C4-2B (cell line): ENCODE measurements at regions not wholly inside any gene's neighbourhood (a gene's known extent, or its start where the extent isn't known, plus 50 kb on each side); places are given as distances from the start of the nearest gene placed in this dataset.

ENCODE experiments used
- H3K27ac ChIP-seq: fragments of 450-650 bp; 2 replicates; pipeline ENCODE4 v1.5.1; 2017
- ZFX ChIP-seq: fragments of 450-650 bp; IDR thresholded peaks from 2 replicates; pipeline ENCODE4 v1.6.1; 2017
- TF ChIP-seq, protein P1 (sequence below): fragments of 450-650 bp; conservative IDR thresholded peaks from 2 replicates; pipeline ENCODE4 v1.5.1; 2017; ENCODE audit warnings: mild to moderate bottlenecking

DNA sequence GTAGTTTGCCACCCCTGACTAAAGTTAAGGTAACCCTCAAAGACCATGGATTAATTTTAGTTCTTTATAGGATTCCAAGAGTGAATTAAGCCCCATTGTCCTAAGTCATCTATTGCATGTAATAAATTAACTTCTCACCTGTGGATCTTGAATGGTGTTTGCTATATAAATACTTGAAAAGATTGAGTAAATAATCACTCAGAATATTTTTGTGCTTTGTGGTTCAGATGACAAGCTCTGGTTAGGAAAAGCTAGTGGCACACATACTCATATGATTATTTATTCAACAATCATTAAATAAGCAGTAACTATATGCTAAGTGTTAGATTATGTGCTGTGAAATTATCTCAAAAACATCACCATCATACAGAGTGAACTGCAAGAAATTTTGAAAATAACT, 203.2 kb downstream of the OGFRL1 start:
- TF ChIP-seq, protein P1, sequence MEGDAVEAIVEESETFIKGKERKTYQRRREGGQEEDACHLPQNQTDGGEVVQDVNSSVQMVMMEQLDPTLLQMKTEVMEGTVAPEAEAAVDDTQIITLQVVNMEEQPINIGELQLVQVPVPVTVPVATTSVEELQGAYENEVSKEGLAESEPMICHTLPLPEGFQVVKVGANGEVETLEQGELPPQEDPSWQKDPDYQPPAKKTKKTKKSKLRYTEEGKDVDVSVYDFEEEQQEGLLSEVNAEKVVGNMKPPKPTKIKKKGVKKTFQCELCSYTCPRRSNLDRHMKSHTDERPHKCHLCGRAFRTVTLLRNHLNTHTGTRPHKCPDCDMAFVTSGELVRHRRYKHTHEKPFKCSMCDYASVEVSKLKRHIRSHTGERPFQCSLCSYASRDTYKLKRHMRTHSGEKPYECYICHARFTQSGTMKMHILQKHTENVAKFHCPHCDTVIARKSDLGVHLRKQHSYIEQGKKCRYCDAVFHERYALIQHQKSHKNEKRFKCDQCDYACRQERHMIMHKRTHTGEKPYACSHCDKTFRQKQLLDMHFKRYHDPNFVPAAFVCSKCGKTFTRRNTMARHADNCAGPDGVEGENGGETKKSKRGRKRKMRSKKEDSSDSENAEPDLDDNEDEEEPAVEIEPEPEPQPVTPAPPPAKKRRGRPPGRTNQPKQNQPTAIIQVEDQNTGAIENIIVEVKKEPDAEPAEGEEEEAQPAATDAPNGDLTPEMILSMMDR = no peak
- TF ChIP-seq ZFX = no peak
- no peak overlapping the region for H3K27ac ChIP-seq

DNA sequence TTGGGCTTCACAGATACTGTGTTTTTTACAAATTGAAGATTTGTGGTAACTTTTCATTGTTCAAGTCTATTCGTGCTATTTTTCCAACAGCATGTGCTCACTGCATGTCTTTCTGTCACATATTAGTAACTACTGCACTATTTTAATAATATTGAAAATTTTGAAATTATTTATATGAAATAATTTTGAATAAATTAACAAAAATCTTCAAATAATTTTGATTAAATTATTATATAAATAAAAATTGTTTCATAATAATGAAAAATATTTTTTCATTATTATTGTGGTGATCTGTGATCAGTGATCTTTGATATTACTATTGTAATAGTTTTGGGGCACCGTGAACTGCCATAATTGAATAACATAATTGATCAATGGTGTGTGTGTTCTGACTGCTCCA, 204.1 kb downstream of the OGFRL1 start:
- TF ChIP-seq, protein P1 = no peak
- no peak for TF ChIP-seq ZFX
- no peak overlapping the region for H3K27ac ChIP-seq

DNA sequence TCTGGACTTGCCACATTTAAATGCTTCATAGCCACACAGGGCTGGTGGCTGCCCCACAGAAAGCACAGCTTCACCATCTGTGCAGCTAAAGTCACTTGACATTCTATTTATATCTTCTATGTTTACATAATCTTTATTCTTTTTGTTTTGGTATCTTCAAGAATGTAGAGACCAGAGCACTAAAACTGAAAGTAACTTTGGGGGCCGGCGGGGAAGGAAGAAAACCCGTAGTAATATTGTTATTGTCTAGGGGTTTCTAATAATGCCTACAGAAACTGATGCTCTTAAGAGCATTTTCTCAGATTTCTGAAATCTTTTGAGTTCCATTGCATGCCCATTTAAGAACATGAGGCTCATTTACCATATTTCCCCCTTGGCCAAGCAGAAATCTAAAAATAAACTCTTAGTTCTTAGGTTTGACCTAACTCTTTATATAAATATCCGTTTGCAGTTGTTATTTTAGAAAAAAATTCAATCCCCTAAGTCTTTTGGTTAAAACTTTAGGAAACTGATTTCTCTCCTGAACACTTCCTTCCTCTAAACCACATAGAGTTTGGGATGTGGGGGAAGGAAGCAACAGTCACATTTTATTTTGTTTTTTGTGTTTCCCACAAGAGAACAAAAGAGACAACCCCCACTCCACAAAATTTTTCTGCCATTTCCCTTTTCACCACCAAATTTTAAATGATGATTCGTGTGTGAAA, 207.6 kb downstream of the OGFRL1 start:
- no peak overlapping the region for H3K27ac ChIP-seq
- TF ChIP-seq, protein P1 = no peak
- no peak for TF ChIP-seq ZFX

DNA sequence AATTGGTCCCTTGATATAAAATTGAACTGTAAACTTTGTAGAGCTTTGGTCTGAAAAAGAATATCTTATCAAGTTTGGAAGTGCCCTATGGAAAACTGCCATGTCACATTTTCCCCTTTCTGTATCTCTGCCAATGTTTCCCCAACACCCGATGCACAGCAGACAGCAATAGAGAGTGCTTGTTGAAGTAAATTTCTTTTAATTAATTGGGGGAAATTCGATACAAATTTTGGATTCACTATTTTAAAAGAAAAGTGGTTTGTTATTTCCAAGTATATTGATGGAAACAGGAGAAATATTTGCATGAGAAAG, 208.1 kb downstream of the OGFRL1 start:
- no peak for TF ChIP-seq ZFX
- TF ChIP-seq, protein P1 = no peak
- no peak overlapping the region for H3K27ac ChIP-seq

DNA sequence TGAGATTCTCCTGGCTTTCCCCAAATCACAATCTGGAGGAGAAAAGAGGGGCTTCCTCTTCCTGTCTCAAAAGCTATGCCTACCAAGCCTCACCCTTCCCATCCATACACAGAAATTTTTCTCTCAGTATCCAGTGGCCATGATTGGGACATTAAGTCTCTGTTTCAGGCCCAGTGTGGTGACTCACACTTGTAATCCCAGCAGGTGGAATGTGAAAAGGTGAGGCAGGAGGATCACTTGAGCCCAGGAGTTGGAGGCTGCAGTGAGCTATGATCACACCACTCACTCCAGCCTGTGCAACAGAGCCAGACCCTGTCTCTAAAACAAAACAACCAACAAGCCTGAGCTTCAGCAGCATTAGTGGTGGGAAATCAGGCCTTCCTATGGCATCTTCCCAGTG, 210.0 kb downstream of the OGFRL1 start:
- H3K27ac ChIP-seq = no peak overlapping the region
- no peak for TF ChIP-seq ZFX
- TF ChIP-seq, protein P1 = no peak

DNA sequence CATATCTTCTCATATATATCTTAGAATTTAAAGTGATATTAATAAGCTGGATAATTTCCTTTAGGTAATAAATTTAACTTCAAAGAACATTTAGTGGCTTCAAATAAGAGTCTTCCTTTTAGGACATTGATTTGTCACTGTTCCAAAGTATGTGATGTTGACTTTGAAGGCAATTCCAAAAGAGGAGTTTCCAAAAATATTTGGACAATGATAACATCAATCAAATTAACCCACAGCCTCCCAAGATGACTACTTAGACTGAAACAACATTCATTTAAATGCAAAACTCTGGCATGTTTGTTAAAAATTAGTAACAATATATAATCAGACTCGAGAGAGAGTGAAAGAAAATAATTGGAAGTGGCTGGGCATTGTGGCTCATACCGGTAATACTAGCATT, 211.1 kb downstream of the OGFRL1 start:
- no peak for TF ChIP-seq ZFX
- TF ChIP-seq, protein P1 = no peak
- no peak overlapping the region for H3K27ac ChIP-seq

DNA sequence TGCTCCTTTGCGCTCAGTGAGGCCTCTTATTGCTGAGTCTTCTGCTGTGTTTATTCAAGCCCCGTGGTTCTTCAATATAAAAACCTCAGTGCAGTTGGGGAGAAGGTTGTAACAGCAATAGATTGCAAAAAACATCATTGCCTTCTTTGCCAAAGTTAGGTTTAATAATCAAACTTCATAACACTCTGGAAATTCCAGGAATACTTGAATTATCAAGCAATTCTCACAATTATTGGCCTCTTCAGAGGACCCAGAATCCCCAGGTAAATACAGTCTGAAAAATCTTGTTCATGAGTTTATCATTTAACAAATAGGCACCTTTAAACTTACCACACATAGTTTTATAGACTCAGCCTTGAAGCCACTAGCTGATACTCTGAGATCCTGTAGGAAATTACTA, 213.6 kb downstream of the OGFRL1 start:
- no peak for TF ChIP-seq ZFX
- TF ChIP-seq, protein P1 = no peak
- H3K27ac ChIP-seq = no peak overlapping the region
